HepG2 (cell line): ENCODE measurements at regions not wholly inside any gene's neighbourhood (a gene's known extent, or its start where the extent isn't known, plus 50 kb on each side); places are given as distances from the start of the nearest gene placed in this dataset.

ENCODE experiments used
- FOXA3 ChIP-seq: IDR thresholded peaks from 2 replicates; pipeline ENCODE4 v1.6.1; 2016; ENCODE audit warnings: missing genetic modification reagents, missing compliant biosample characterization
- IKZF1 ChIP-seq: fragments of 450-650 bp; IDR thresholded peaks from 2 replicates; pipeline ENCODE4 v1.7.1; 2016
- IRF2 ChIP-seq: IDR thresholded peaks from 2 replicates; pipeline ENCODE4 v1.6.1; 2018; ENCODE audit warnings: missing genetic modification reagents, missing compliant biosample characterization
- MLLT10 ChIP-seq: sonication (generic); formaldehyde crosslinking; IDR thresholded peaks from 2 replicates; pipeline ENCODE4 v1.4.0; 2020; ENCODE audit warnings: missing genetic modification reagents
- NCOA5 ChIP-seq: sonication (generic); formaldehyde crosslinking; IDR thresholded peaks from 2 replicates; pipeline ENCODE4 v1.4.0; 2020; ENCODE audit warnings: missing genetic modification reagents
- POLR2AphosphoS5 ChIP-seq: IDR thresholded peaks from 2 replicates; pipeline ENCODE4 v1.6.1; 2012; ENCODE audit warnings: low read depth, low read length
- PRDM15 ChIP-seq: sonication (generic); formaldehyde crosslinking; IDR thresholded peaks from 2 replicates; pipeline ENCODE4 v1.4.0; 2020; ENCODE audit warnings: missing genetic modification reagents
- RBFOX2 ChIP-seq: fragments of 200-400 bp; formaldehyde crosslinking; IDR thresholded peaks from 2 replicates; pipeline ENCODE4 v1.6.1; 2017; ENCODE audit warnings: low read depth, mild to moderate bottlenecking, low read length
- SMARCC2 ChIP-seq: fragments of 450-650 bp; IDR thresholded peaks from 2 replicates; pipeline ENCODE4 v1.6.1; 2017; ENCODE audit warnings: antibody characterized with exemption, mild to moderate bottlenecking
- SMYD3 ChIP-seq: sonication (generic); formaldehyde crosslinking; IDR thresholded peaks from 2 replicates; pipeline ENCODE4 v1.8.1; 2023; ENCODE audit warnings: mild to moderate bottlenecking, missing genetic modification reagents
- THYN1 ChIP-seq: sonication (generic); formaldehyde crosslinking; IDR thresholded peaks from 2 replicates; pipeline ENCODE4 v1.8.1; 2023; ENCODE audit warnings: low read depth, mild to moderate bottlenecking, moderate library complexity, missing genetic modification reagents, borderline replicate concordance
- TOPORS ChIP-seq: sonication (generic); formaldehyde crosslinking; IDR thresholded peaks from 2 replicates; pipeline ENCODE4 v1.8.0; 2023; ENCODE audit warnings: mild to moderate bottlenecking, missing genetic modification reagents
- ZBTB7A ChIP-seq: sonication (generic); formaldehyde crosslinking; IDR thresholded peaks from 2 replicates; pipeline ENCODE4 v1.8.0; 2022; ENCODE audit warnings: mild to moderate bottlenecking, missing genetic modification reagents
- ZNF124 ChIP-seq: sonication (generic); formaldehyde crosslinking; IDR thresholded peaks from 2 replicates; pipeline ENCODE4 v1.4.0; 2020; ENCODE audit warnings: missing genetic modification reagents
- ZNF230 ChIP-seq: sonication (generic); formaldehyde crosslinking; IDR thresholded peaks from 2 replicates; pipeline ENCODE4 v1.4.0; 2020; ENCODE audit warnings: mild to moderate bottlenecking, missing genetic modification reagents
- ZNF253 ChIP-seq: sonication (generic); formaldehyde crosslinking; IDR thresholded peaks from 2 replicates; pipeline ENCODE4 v1.8.0; 2022; ENCODE audit warnings: mild to moderate bottlenecking, missing genetic modification reagents, borderline replicate concordance
- ZNF709 ChIP-seq: sonication (generic); formaldehyde crosslinking; IDR thresholded peaks from 2 replicates; pipeline ENCODE4 v1.5.0; 2020; ENCODE audit warnings: mild to moderate bottlenecking, missing genetic modification reagents
- ZNF724P ChIP-seq: sonication (generic); formaldehyde crosslinking; IDR thresholded peaks from 2 replicates; pipeline ENCODE4 v1.8.0; 2022; ENCODE audit warnings: missing genetic modification reagents, borderline replicate concordance
- TF ChIP-seq, protein P1 (sequence below): sonication (generic); formaldehyde crosslinking; IDR thresholded peaks from 2 replicates; pipeline ENCODE4 v1.4.0; 2020; ENCODE audit warnings: missing genetic modification reagents
- TF ChIP-seq, protein P2 (sequence below): sonication (generic); formaldehyde crosslinking; IDR thresholded peaks from 2 replicates; pipeline ENCODE4 v1.4.0; 2020; ENCODE audit warnings: missing genetic modification reagents

GRCh38 chr7:25952261-25953057 lies 199.5 kb upstream of the NFE2L3 start (continued):
- TF ChIP-seq ZNF709 (CRISPR knock-in tag) (0 out of 2 replicates have a peak, but pooled peaks have one; percentile 63), POLR2AphosphoS5 (no peak), THYN1 (CRISPR knock-in tag) (no peak), NCOA5 (CRISPR knock-in tag) (0 out of 2 replicates have a peak, but pooled peaks have one; percentile 55), PRDM15 (CRISPR knock-in tag) (peak; percentile 76), SMYD3 (CRISPR knock-in tag) (no peak), ZNF724P (CRISPR knock-in tag) (peak; percentile 78; the same call in 1 of the 2 replicates), IKZF1 (no peak), ZNF253 (CRISPR knock-in tag) (no peak), SMARCC2 (no peak), RBFOX2 (no peak), IRF2 (peak; percentile 92), TOPORS (CRISPR knock-in tag) (peak; percentile 74; the same call in 1 of the 2 replicates), ZNF124 (peak; percentile 96), ZBTB7A (CRISPR knock-in tag) (peak; percentile 92), ZNF230 (peak; percentile 90; the same call in 1 of the 2 replicates), MLLT10 (CRISPR knock-in tag) (no peak), FOXA3 (CRISPR knock-in tag) (peak; percentile 88)
- TF ChIP-seq, protein P1, sequence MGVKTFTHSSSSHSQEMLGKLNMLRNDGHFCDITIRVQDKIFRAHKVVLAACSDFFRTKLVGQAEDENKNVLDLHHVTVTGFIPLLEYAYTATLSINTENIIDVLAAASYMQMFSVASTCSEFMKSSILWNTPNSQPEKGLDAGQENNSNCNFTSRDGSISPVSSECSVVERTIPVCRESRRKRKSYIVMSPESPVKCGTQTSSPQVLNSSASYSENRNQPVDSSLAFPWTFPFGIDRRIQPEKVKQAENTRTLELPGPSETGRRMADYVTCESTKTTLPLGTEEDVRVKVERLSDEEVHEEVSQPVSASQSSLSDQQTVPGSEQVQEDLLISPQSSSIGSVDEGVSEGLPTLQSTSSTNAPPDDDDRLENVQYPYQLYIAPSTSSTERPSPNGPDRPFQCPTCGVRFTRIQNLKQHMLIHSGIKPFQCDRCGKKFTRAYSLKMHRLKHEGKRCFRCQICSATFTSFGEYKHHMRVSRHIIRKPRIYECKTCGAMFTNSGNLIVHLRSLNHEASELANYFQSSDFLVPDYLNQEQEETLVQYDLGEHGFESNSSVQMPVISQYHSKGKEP (CRISPR knock-in tag): no peak; the same call in 1 of the 2 replicates
- TF ChIP-seq, protein P2, sequence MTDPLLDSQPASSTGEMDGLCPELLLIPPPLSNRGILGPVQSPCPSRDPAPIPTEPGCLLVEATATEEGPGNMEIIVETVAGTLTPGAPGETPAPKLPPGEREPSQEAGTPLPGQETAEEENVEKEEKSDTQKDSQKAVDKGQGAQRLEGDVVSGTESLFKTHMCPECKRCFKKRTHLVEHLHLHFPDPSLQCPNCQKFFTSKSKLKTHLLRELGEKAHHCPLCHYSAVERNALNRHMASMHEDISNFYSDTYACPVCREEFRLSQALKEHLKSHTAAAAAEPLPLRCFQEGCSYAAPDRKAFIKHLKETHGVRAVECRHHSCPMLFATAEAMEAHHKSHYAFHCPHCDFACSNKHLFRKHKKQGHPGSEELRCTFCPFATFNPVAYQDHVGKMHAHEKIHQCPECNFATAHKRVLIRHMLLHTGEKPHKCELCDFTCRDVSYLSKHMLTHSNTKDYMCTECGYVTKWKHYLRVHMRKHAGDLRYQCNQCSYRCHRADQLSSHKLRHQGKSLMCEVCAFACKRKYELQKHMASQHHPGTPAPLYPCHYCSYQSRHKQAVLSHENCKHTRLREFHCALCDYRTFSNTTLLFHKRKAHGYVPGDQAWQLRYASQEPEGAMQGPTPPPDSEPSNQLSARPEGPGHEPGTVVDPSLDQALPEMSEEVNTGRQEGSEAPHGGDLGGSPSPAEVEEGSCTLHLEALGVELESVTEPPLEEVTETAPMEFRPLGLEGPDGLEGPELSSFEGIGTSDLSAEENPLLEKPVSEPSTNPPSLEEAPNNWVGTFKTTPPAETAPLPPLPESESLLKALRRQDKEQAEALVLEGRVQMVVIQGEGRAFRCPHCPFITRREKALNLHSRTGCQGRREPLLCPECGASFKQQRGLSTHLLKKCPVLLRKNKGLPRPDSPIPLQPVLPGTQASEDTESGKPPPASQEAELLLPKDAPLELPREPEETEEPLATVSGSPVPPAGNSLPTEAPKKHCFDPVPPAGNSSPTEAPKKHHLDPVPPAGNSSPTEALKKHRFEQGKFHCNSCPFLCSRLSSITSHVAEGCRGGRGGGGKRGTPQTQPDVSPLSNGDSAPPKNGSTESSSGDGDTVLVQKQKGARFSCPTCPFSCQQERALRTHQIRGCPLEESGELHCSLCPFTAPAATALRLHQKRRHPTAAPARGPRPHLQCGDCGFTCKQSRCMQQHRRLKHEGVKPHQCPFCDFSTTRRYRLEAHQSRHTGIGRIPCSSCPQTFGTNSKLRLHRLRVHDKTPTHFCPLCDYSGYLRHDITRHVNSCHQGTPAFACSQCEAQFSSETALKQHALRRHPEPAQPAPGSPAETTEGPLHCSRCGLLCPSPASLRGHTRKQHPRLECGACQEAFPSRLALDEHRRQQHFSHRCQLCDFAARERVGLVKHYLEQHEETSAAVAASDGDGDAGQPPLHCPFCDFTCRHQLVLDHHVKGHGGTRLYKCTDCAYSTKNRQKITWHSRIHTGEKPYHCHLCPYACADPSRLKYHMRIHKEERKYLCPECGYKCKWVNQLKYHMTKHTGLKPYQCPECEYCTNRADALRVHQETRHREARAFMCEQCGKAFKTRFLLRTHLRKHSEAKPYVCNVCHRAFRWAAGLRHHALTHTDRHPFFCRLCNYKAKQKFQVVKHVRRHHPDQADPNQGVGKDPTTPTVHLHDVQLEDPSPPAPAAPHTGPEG (CRISPR knock-in tag): peak; percentile 79; the same call in 1 of the 2 replicates
